ENCODE measurements at regions not wholly inside any gene's neighbourhood (a gene's known extent, or its start where the extent isn't known, plus 50 kb on each side); places are given as distances from the start of the nearest gene placed in this dataset.

DNA sequence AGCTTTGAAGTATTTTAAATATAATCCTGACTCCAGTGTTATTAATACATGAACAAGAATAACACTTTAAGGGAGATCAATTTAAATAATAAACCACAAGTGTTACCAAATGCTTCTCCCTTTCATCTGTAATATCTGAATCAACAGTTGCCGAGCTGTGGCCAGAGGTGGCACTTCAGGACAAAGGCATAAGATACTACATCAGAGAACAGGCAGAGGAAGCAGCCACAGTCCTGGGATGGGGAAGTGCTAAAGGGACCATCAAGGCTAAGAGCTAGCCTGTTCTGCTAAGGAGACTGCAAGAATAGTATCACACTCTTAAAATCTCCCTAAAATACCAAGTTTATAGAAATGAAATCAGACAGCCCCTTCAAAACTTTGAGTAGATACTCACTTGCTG is 378.2 kb upstream of the PRKCQ start:
- TF ChIP-seq POLR2A (IDR thresholded peaks at IDR 0.05; ENCODE audit: low read depth, low read length) (no peak), POLR2AphosphoS5 (IDR thresholded peaks at IDR 0.05; ENCODE audit: insufficient read depth, low read depth, low read length) (no peak), GATA2 (IDR thresholded peaks at IDR 0.05; ENCODE audit: insufficient read depth, insufficient read length, low read depth, low read length) (no peak), MYC (IDR thresholded peaks at IDR 0.05; ENCODE audit: low read depth, low read length) (no peak)
- TF ChIP-seq, protein P1, sequence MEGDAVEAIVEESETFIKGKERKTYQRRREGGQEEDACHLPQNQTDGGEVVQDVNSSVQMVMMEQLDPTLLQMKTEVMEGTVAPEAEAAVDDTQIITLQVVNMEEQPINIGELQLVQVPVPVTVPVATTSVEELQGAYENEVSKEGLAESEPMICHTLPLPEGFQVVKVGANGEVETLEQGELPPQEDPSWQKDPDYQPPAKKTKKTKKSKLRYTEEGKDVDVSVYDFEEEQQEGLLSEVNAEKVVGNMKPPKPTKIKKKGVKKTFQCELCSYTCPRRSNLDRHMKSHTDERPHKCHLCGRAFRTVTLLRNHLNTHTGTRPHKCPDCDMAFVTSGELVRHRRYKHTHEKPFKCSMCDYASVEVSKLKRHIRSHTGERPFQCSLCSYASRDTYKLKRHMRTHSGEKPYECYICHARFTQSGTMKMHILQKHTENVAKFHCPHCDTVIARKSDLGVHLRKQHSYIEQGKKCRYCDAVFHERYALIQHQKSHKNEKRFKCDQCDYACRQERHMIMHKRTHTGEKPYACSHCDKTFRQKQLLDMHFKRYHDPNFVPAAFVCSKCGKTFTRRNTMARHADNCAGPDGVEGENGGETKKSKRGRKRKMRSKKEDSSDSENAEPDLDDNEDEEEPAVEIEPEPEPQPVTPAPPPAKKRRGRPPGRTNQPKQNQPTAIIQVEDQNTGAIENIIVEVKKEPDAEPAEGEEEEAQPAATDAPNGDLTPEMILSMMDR (IDR thresholded peaks at IDR 0.05; ENCODE audit: extremely low read depth in 1 of 2, insufficient read depth in 1 of 2, low read depth in 1 of 2, low read length in 2 of 2) = no peak
- TF ChIP-seq, protein P2, sequence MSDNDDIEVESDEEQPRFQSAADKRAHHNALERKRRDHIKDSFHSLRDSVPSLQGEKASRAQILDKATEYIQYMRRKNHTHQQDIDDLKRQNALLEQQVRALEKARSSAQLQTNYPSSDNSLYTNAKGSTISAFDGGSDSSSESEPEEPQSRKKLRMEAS (IDR thresholded peaks at IDR 0.05; ENCODE audit: insufficient read depth, insufficient read length) = no peak
